ENCODE measurements at regions not wholly inside any gene's neighbourhood (a gene's known extent, or its start where the extent isn't known, plus 50 kb on each side); places are given as distances from the start of the nearest gene placed in this dataset.
A peak's percentile ranks its signal among the peaks of the same experiment; 100 is the strongest.
"Not testable (repeated sequence)": the region's sequence is repeated elsewhere in the genome, so short reads cannot be mapped to it uniquely, and the experiment has no call there.

DNA sequence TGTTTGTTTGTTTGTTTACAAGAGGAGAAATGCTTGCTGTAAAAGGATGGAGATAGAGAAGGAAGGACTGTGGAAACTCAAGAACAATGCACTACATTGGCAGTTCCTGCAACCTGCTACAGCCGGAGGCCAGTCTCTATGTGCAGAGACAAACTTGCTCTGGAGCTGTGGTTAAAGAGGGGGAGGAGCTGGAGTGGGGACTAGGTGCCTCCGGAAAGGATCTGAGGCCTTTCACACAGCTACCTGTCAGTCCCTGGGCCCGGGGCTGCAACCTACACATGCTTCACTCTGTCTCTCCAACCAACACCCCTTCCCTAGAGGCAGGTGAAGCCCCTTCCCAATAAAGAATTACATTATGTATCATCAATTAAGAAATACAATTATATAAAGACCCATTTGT lies 1234.0 kb upstream of the ZEB2 start:
- DNase-seq (ENCODE audit: low read depth in 2 of 2): no peak

DNA sequence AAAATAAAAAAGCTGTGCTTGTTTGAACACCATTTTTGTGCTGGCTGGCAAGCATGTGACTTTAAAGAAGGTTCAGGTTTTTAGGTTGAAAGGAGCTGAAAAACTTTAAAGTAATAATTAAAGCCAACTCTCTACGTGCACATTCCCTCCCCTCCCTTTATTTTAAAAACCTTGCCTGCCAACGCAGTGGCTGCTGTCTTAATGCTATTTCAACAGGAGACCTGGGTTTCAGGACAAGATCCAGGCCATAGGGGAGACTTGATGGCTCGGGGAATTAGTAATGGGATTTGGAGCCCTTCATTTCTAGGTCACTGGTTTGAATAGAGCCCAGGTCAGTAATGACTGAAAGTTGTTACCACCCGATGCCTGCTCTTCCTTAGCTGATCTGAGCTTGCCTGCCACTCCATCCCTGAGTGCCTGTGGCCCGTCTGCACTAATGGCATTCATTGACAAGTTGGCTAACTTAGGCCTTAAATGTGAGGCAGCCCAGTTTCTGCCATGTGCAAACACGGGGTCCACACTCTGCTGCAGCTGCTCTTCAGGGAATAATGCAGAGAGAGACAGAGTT lies 1233.2 kb upstream of the ZEB2 start:
- no peak for DNase-seq (ENCODE audit: low read depth in 2 of 2)

- peak; percentile 54 to 55 for DNase-seq (ENCODE audit: low read depth in 2 of 2)
Observed at GRCh38 chr2:145752091-145752806, 1232.3 kb upstream of the ZEB2 start.

DNA sequence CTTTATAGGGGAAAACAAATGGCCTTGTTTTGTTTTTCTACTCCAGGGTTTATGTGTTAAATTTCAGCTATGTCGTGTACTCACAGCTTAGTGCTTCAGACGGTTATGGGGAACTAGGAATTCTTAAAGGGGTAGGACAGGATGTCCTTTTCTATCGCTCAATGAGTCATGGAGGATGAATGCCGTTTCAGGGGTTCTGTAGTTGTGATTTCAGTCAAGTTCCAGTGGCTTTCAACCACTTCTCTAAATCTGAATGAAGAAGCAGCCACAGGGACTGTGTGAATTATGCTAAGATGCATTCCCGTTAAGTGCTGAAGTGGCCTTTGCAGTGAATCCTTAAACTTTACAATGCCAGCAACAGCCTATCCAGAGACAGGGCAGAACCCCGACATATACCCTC lies 1231.7 kb upstream of the ZEB2 start:
- DNase-seq (ENCODE audit: low read depth in 2 of 2): no peak

GRCh38 chr2:145751155-145751554 lies 1231.2 kb upstream of the ZEB2 start:
- DNase-seq (ENCODE audit: low read depth in 2 of 2): no peak

DNA sequence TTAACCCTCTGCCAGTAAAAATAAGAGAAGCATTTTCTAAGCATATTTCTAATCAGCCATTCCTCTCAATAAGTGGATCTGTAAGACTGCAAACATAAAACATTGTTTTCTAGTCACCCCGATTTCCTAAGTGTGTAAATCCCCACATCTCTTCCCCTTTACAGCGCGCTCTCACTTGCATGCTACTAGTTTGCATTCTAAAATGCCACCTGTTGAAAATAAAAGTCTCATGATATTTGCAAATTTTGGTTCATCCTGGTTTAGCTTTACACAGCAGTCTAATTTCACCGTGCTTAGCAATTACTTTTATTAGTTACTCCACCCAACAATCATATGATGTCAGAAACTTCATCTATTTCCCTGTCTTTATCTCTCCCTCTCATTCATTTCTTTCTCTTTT lies 1230.7 kb upstream of the ZEB2 start:
- DNase-seq (ENCODE audit: low read depth in 2 of 2): no peak

DNA sequence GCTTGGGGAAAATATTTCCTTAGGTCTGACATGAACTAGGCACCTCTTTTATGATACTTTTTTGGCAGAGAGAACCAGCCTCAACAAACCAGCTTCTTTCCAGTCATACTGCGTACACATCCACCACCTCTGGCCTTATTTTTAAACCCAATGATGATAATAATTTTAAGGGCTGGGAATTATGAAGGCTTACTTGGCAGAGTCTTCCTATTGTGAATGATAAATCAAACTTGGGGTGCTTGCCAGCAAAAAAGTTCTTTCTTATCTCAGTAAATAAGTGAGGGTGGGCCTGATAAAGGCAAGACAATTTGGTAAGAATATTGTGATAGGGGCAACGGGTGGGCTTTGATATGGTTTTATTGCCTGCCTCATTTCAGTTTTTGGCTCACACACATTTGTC lies 1230.2 kb upstream of the ZEB2 start:
- DNase-seq (ENCODE audit: low read depth in 2 of 2): no peak

DNA sequence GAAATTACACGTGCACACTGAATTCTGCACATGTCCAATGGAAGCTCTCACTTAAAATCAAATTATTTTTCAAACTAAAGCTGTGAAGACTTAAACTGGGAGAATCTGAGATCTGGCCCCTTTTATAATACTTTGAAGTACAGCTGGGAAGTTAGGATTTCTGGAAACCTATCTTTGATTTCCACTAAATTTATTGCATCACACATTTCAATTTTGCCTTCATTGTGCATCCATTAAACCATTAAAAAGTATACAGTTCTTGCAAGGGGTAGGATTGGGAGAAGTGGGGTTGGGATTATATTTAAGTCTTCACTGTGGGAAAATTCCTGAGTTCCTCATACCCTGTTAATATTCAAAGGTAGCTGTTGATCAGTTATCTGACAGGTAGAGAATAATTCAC lies 1229.6 kb upstream of the ZEB2 start:
- no peak for DNase-seq (ENCODE audit: low read depth in 2 of 2)

- DNase-seq (ENCODE audit: low read depth in 2 of 2): no peak
Observed at GRCh38 chr2:145748927-145749326, 1229.0 kb upstream of the ZEB2 start.

- DNase-seq (ENCODE audit: low read depth in 2 of 2): no peak
Observed at GRCh38 chr2:145747715-145748114, 1227.8 kb upstream of the ZEB2 start.

GRCh38 chr2:145745387-145745721 lies 1225.4 kb upstream of the ZEB2 start:
- DNase-seq (ENCODE audit: low read depth in 2 of 2): not testable (repeated sequence)

- DNase-seq (ENCODE audit: low read depth in 2 of 2): peak; percentile 85
Observed at GRCh38 chr2:145744541-145745386, 1224.8 kb upstream of the ZEB2 start.

DNA sequence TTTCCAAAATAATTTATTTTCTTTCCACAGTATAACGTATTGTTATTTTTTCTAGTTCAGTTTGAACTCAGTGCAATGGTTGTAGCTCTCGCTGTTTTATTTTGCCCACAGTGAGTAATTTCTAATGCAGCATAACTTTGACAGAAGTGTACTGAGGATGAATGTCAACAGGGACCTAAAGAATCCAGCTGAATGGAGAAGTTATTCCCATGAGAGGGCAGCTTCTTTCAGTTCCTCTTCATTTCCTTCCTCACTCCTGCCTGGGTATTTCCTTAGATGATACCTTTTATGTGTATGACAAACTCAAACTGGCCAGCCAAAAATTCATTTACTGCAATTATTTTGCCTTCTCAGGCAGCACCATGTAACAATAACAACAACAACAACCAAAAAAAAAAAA lies 1223.1 kb upstream of the ZEB2 start:
- DNase-seq (ENCODE audit: low read depth in 2 of 2): no peak

DNA sequence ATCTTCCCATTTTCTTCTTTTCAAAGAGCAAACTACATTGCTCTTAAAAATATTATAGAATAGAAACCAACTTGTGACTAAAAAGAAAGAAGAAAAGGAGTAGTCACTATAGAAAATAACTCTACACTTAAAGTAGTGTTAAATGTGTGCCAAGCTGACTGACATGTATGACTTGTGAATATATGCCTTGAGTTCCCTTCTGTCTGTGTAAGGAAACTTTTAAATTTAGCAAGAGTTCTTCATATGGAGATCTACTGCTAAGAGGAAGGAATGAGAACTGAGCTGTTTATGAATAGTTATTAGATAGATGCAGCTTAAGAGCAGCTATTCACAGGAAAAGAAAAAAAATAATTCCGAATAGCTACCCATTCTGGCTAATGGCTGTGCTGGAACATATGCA lies 1221.7 kb upstream of the ZEB2 start:
- no peak for DNase-seq (ENCODE audit: low read depth in 2 of 2)

- no peak for DNase-seq (ENCODE audit: low read depth in 2 of 2)
Observed at GRCh38 chr2:145741181-145741580, 1221.3 kb upstream of the ZEB2 start.

- no peak for DNase-seq (ENCODE audit: low read depth in 2 of 2)
Observed at GRCh38 chr2:145740302-145740701, 1220.4 kb upstream of the ZEB2 start.

GRCh38 chr2:145739681-145740080 lies 1219.8 kb upstream of the ZEB2 start:
- no peak for DNase-seq (ENCODE audit: low read depth in 2 of 2)

DNA sequence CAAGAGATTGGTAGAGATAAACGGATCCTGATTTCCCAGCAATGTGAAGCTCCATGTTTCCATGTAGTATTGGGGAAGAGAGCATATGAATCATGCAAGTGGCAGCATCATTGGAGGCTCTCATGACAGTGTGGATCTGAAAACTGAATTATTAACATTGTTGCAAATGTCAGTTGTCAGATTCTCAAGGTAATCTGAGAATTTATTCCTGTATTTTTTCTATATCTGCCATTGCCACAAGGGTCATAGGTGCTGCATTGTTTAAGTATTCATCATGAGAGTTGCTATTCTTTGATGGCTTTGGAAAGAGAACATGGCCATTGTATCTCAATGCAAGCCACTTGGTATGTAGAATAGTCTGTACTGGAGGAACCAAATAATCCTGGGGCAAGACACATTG lies 1217.0 kb upstream of the ZEB2 start:
- DNase-seq (ENCODE audit: low read depth in 2 of 2): no peak

DNA sequence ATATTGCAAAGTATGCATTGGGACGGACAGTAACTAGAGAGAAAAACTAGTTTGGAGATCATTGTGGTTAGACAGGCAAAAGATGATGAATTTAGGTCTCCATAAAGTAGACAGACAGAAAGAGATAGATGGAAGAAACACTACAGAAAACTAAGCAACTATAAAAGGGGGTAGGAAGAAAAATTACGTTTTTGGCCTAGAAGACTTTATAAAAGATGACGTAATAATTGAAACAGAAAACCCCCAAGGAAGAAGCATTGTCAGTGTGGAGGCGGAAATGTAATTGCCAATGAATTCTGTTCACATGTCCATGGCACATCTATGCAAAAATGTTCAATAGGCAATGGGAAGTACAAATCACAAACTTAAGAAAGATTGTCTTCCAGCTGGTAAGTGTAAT lies 1211.5 kb upstream of the ZEB2 start:
- DNase-seq (ENCODE audit: low read depth in 2 of 2): no peak

DNA sequence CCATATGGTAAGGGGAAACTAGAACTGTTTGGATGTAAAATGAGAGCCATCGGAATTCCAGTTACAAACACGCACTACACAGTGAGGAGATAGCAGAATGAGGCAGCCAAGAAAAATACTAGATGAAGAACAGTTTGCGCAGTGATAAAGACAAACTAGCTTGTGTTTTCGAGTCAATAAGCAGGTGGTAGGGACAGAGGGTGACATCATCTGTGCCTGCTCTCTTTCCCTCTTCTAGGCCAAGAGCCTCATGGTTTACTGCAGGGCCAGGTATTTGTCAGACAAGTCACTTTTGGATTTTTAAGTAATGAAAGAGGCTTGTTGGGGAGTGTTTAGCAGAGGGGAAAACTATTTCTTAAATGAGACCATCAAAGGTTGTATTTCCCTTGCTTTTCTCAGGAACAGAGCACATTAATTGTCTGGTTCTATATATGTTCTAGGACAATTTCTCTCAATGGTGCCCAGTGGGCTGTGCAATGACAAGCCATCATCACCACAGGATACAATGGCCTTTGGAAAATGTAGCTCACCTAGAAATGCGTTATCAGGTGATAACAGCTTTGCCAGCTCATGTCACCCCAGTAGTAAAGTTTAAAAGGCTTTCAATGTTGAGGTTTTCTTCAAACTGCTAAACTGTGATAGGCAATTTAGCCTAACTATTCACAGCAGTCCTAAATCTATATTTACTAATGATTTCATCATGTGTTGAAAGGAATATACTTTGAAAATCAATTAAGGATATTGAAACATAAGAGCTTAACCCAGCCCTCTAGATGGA lies 1210.3 kb upstream of the ZEB2 start:
- no peak for DNase-seq (ENCODE audit: low read depth in 2 of 2)

- no peak for DNase-seq (ENCODE audit: low read depth in 2 of 2)
Observed at GRCh38 chr2:145729481-145729880, 1209.6 kb upstream of the ZEB2 start.

- no peak for DNase-seq (ENCODE audit: low read depth in 2 of 2)
Observed at GRCh38 chr2:145728511-145728910, 1208.6 kb upstream of the ZEB2 start.
